ENCODE measurements at regions not wholly inside any gene's neighbourhood (a gene's known extent, or its start where the extent isn't known, plus 50 kb on each side); places are given as distances from the start of the nearest gene placed in this dataset.

- no peak for DNase-seq
- TF ChIP-seq CTCF (IDR thresholded peaks at IDR 0.05) = no peak
- Mint-ChIP-seq H3K4me1 (ENCODE audit: low read depth) (peaks cover 33% of the 10 kb centered on the region), H3K27me3 (ENCODE audit: insufficient read depth) (no peaks in the 10 kb centered on the region; the same call in 1 of the 2 replicates), H3K27ac (peak overlapping the region; percentile 80; the same call in 1 of the 2 replicates), H3K9me3 (no peaks in the 10 kb centered on the region), H3K36me3 (ENCODE audit: low read depth) (no peaks in the 10 kb centered on the region), H3K4me3 (no peak overlapping the region)
Observed at GRCh38 chr1:58933599-58933926, 149.7 kb upstream of the JUN start.

- no peak for TF ChIP-seq CTCF (IDR thresholded peaks at IDR 0.05)
- no peaks in the 10 kb centered on the region for H3K36me3 Mint-ChIP-seq (ENCODE audit: low read depth)
- DNase-seq = no peak
- no peak overlapping the region for H3K4me3 Mint-ChIP-seq
- no peaks in the 10 kb centered on the region; the same call in 1 of the 2 replicates for H3K27me3 Mint-ChIP-seq (ENCODE audit: insufficient read depth)
- H3K9me3 Mint-ChIP-seq = no peaks in the 10 kb centered on the region
- H3K27ac Mint-ChIP-seq = no peak overlapping the region
- peaks cover 26% of the 10 kb centered on the region for H3K4me1 Mint-ChIP-seq (ENCODE audit: low read depth)
Observed at GRCh38 chr1:58934706-58935105, 150.9 kb upstream of the JUN start.

GRCh38 chr1:58936973-58937372 lies 153.1 kb upstream of the JUN start:
- Mint-ChIP-seq H3K27me3 (ENCODE audit: insufficient read depth) (no peaks in the 10 kb centered on the region; the same call in none of the 2 replicates), H3K4me3 (no peak overlapping the region), H3K9me3 (no peaks in the 10 kb centered on the region), H3K4me1 (ENCODE audit: low read depth) (peaks cover 19% of the 10 kb centered on the region), H3K36me3 (ENCODE audit: low read depth) (no peaks in the 10 kb centered on the region), H3K27ac (no peak overlapping the region)
- TF ChIP-seq CTCF (IDR thresholded peaks at IDR 0.05) = no peak
- no peak for DNase-seq

- no peak for TF ChIP-seq CTCF (IDR thresholded peaks at IDR 0.05)
- Mint-ChIP-seq H3K27ac (no peak overlapping the region), H3K9me3 (no peaks in the 10 kb centered on the region), H3K4me3 (no peak overlapping the region), H3K36me3 (ENCODE audit: low read depth) (no peaks in the 10 kb centered on the region), H3K27me3 (ENCODE audit: insufficient read depth) (no peaks in the 10 kb centered on the region; the same call in none of the 2 replicates), H3K4me1 (ENCODE audit: low read depth) (peaks cover 8% of the 10 kb centered on the region; the same call in 1 of the 2 replicates)
- no peak for DNase-seq
Observed at GRCh38 chr1:58939146-58939545, 155.3 kb upstream of the JUN start.

- no peak overlapping the region for H3K27ac Mint-ChIP-seq
- no peaks in the 10 kb centered on the region for H3K9me3 Mint-ChIP-seq
- no peak for TF ChIP-seq CTCF (IDR thresholded peaks at IDR 0.05)
- no peak overlapping the region for H3K4me3 Mint-ChIP-seq
- no peak for DNase-seq
- peaks cover 8% of the 10 kb centered on the region; the same call in 1 of the 2 replicates for H3K4me1 Mint-ChIP-seq (ENCODE audit: low read depth)
- H3K27me3 Mint-ChIP-seq (ENCODE audit: insufficient read depth) = no peaks in the 10 kb centered on the region; the same call in none of the 2 replicates
- no peaks in the 10 kb centered on the region for H3K36me3 Mint-ChIP-seq (ENCODE audit: low read depth)
Observed at GRCh38 chr1:58939666-58940370, 156.0 kb upstream of the JUN start.

Data from HFFc6 (cell line).